ENCODE measurements at regions not wholly inside any gene's neighbourhood (a gene's known extent, or its start where the extent isn't known, plus 50 kb on each side); places are given as distances from the start of the nearest gene placed in this dataset.

DNA sequence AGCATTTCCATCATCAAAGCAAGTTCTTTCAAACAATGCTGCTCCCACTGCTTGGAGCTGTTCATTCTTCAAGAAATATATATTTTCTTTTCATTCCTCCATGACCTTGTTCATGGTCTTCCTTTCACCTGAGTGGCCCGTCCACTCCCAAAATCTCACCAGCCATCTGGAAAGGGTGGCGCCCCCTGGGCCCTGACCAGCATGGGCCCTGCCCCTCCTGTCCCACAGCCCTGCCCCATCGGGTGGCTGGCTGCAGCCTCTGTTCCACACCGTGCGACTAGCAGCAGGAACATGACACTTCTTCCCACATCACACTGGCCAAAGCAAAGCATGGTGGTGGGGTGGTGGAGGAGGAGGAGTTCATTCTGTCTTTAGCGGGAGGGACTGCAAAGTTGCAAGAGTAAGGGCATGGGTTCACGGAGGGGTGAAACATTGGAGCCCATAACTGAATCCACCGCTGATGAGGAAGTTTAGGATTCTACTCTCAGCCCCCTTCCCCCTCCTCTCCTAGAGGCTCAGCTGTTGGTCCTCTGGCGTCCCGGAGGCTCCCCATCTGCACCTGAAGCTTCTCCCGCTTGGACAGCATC is 195.2 kb upstream of the SLC24A3 start:
- Histone ChIP-seq H3K27ac (no peak overlapping the region), H3K4me3 (no peak overlapping the region), H3K27me3 (ENCODE audit: insufficient read depth in 3 of 3, low read length in 2 of 3) (no peaks in the 10 kb centered on the region), H3K9me3 (no peaks in the 10 kb centered on the region), H3K4me1 (peaks cover 11% of the 10 kb centered on the region), H3K36me3 (ENCODE audit: insufficient read depth in 1 of 2, low read depth in 1 of 2) (no peaks in the 10 kb centered on the region)
- 81 to 87% (median 86%) methylated on average over 11 of the region's 11 CpGs for WGBS, 3 donors
- no peak for ATAC-seq
- intact Hi-C loops (cut with DNase I) = no loop called here
- TF ChIP-seq, protein P1, sequence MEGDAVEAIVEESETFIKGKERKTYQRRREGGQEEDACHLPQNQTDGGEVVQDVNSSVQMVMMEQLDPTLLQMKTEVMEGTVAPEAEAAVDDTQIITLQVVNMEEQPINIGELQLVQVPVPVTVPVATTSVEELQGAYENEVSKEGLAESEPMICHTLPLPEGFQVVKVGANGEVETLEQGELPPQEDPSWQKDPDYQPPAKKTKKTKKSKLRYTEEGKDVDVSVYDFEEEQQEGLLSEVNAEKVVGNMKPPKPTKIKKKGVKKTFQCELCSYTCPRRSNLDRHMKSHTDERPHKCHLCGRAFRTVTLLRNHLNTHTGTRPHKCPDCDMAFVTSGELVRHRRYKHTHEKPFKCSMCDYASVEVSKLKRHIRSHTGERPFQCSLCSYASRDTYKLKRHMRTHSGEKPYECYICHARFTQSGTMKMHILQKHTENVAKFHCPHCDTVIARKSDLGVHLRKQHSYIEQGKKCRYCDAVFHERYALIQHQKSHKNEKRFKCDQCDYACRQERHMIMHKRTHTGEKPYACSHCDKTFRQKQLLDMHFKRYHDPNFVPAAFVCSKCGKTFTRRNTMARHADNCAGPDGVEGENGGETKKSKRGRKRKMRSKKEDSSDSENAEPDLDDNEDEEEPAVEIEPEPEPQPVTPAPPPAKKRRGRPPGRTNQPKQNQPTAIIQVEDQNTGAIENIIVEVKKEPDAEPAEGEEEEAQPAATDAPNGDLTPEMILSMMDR (IDR thresholded peaks at IDR 0.05) = no peak
- DNase-seq = no peak

DNA sequence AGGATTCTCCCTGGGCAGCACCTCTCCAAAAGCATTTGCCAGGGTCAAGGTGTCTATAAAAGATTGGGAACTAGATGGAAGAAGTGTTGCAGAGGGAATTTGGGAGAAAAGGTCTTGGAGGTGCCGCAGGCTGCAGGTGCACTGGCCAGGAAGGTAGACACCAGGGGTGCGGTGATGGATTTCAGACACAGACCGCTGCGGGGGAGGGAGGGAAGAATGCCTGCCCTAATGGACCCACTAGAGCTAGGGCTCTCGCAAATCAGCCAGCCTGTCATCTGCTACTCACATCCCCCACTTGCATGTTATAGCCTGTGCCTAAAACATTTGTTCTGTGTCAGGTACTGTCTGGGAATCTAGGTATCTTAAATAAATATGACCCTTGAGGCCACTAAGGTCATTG is 193.6 kb upstream of the SLC24A3 start:
- DNase-seq = no peak
- no peaks in the 10 kb centered on the region for H3K9me3 ChIP-seq

DNA sequence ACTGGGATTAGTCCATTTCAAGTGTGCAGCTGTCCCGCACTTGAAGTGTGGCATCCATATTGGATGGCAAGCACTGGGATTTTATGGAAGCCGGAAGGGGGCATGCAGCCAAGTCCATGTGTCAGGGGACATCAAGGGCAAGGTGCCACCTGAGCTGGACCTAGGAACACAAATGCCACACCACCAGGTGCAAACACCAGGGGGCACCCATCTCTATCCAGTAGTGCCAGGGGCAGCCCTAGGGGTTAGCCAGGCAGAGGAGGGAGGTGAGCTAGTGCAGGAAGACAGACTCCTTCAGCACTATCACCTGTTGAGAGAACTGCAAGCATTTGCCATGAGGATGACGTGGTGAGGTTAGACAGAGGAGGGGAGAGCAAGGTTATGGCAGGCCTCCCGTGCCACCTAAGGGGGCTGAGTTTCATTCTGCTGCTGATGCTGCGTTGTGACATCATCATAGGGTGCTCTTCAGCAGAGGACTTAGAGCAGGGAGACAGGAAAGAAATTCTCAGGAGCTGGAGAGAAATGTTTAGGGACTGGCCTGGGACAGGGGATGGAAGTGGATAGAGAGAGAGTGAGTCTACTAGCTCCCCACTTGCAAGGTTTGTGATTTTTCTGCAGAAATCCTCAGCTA is 192.6 kb upstream of the SLC24A3 start:
- TF ChIP-seq, protein P1 (IDR thresholded peaks at IDR 0.05) = no peak
- intact Hi-C loops (cut with DNase I) = loop anchor here in 1 of 2 donors (10.0 kb wide), 1 partner anchor 65 kb away; no protein-coding TSS in a partner anchor
- ATAC-seq (no peak), DNase-seq (no peak)
- Histone ChIP-seq H3K27me3 (ENCODE audit: insufficient read depth in 3 of 3, low read length in 2 of 3) (no peaks in the 10 kb centered on the region), H3K4me1 (no peaks in the 10 kb centered on the region), H3K4me3 (no peak overlapping the region), H3K36me3 (ENCODE audit: insufficient read depth in 1 of 2, low read depth in 1 of 2) (no peaks in the 10 kb centered on the region), H3K27ac (no peak overlapping the region), H3K9me3 (no peaks in the 10 kb centered on the region)
- WGBS, 3 donors = 72 to 84% (median 81%) methylated on average over 5 of the region's 5 CpGs

More for the DNA sequence above, 193.6 kb upstream of the SLC24A3 start:
- Histone ChIP-seq H3K27me3 (ENCODE audit: insufficient read depth in 3 of 3, low read length in 2 of 3) (no peaks in the 10 kb centered on the region), H3K27ac (no peak overlapping the region), H3K36me3 (ENCODE audit: insufficient read depth in 1 of 2, low read depth in 1 of 2) (no peaks in the 10 kb centered on the region), H3K4me3 (no peak overlapping the region), H3K4me1 (no peaks in the 10 kb centered on the region)
- TF ChIP-seq, protein P1 (IDR thresholded peaks at IDR 0.05) = no peak
- ATAC-seq = no peak
- intact Hi-C loops (cut with DNase I) = no loop called here
- WGBS, 3 donors = 73 to 89% (median 83%) methylated on average over 5 of the region's 5 CpGs

DNA sequence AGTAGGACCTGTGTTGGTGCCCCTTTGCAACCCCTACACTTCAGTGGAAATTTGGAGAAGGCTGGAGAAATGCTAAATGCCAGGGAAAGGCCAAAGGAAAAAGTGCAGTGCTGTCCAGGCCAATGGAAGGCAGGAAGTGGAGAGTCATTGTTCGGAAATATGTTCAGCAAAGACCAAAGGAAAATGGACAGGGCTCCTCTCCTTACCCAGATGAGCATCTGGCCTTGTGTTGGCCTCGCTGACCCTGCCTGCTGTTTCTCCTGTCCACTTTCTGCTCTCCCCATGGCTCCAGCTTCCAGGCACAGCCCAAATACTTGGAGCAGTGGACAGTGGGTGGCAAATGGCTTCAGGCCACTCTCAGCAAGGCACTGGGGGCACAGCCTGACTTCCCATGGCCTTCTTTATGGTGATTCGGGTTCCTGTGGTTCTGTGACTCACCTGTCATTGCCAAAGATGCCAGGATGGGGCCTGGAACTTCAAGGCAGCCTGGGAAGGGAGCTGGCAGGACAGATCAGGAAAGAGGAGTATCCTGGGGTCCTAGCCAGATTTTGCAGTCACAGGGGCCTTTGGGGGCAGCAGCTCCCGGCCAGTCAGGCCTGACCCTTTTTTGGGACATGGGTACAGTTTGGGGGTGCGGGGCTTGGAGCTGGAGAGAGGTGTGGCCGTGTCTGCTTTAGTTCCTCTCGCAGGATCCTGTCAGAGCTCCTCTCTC is 190.9 kb upstream of the SLC24A3 start:
- Histone ChIP-seq H3K4me3 (no peak overlapping the region), H3K27ac (no peak overlapping the region), H3K4me1 (peaks cover 7% of the 10 kb centered on the region), H3K36me3 (ENCODE audit: insufficient read depth in 1 of 2, low read depth in 1 of 2) (no peaks in the 10 kb centered on the region), H3K9me3 (no peaks in the 10 kb centered on the region), H3K27me3 (ENCODE audit: insufficient read depth in 3 of 3, low read length in 2 of 3) (no peaks in the 10 kb centered on the region)
- intact Hi-C loops (cut with DNase I) = loop anchor here in 1 of 2 donors (10.0 kb wide), 1 partner anchor 63 kb away; no protein-coding TSS in a partner anchor
- TF ChIP-seq, protein P1 (IDR thresholded peaks at IDR 0.05) = no peak
- DNase-seq (no peak), ATAC-seq (no peak)
- WGBS, 3 donors = 82 to 85% (median 83%) methylated on average over 7 of the region's 7 CpGs
